ENCODE measurements at regions not wholly inside any gene's neighbourhood (a gene's known extent, or its start where the extent isn't known, plus 50 kb on each side); places are given as distances from the start of the nearest gene placed in this dataset.

DNA sequence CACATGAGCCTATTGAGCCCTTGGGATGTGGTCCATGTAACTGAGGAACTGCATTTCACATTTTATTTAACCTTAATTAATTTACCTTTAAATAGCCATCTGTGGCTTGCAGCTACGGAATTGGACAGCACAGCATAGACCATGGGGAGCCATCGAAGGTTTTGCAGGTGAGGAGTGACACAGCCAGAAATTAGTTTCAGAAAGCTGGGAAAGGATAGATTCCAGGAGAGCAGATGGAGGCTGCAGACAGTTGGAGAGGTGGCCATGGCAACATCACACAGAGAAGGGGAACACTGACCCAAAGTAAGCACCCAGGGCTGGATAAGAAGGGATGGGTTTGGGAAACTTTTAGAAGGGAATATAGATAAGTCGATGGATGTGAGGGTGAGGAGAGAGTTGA, 100.1 kb upstream of the SLC6A11 start:
- WGBS, 2 donors (ENCODE audit: extremely low coverage in 2 of 2, insufficient read length in 2 of 2, insufficient replicate concordance in 1 of 2): 100% methylated on average over 1 of the region's 3 CpGs; no CpG with 5 or more reads in 1 of the 2 donors
- Histone ChIP-seq H2AFZ (ENCODE audit: low read length) (no peak overlapping the region), H2BK15ac (ENCODE audit: low read length) (no peak overlapping the region), H3K4me1 (ENCODE audit: control insufficient read depth in 2 of 2, insufficient read depth in 1 of 2, low read depth in 1 of 2, low read length in 2 of 2) (no peaks in the 10 kb centered on the region), H3K27me3 (ENCODE audit: control insufficient read depth in 3 of 3, insufficient read depth in 3 of 3, low read depth in 1 of 3, low read length in 3 of 3) (peaks cover 0 to 17% (median 0%) of the 10 kb centered on the region in 3 experiments), H3K9me3 (replicated peaks in 1 of 2; ENCODE audit: control insufficient read depth in 2 of 2, insufficient read depth in 1 of 2, low read depth in 1 of 2, low read length in 2 of 2) (peaks cover 0 to 5% of the 10 kb centered on the region in 2 donors), H3K14ac (ENCODE audit: low read length) (no peak overlapping the region), H2AK5ac (ENCODE audit: low read depth, low read length) (no peak overlapping the region), H3K23ac (ENCODE audit: low read depth, low read length, poor library complexity) (no peak overlapping the region), H4K91ac (ENCODE audit: low read depth, low read length, poor library complexity) (no peak overlapping the region), H3K27ac (replicated peaks; ENCODE audit: low read length) (no peak overlapping the region), H2BK5ac (ENCODE audit: low read length) (no peak overlapping the region), H3K36me3 (replicated peaks in 1 of 2; ENCODE audit: control insufficient read depth in 2 of 2, insufficient read depth in 2 of 2, low read length in 2 of 2) (no peaks in the 10 kb centered on the region), H3K18ac (ENCODE audit: low read length) (no peak overlapping the region), H3K79me1 (ENCODE audit: low read depth, low read length) (no peaks in the 10 kb centered on the region), H2BK120ac (ENCODE audit: low read depth, low read length) (no peak overlapping the region), H4K8ac (ENCODE audit: low read depth, low read length) (no peak overlapping the region), H3K4me3 (ENCODE audit: low read length in 2 of 2) (no peak overlapping the region), H3K9ac (ENCODE audit: low read depth, low read length, poor library complexity) (no peak overlapping the region), H3K4ac (ENCODE audit: low read length) (no peak overlapping the region), H3K4me2 (ENCODE audit: insufficient read depth, low read length, poor library complexity, severe bottlenecking) (no peak overlapping the region), H2BK12ac (ENCODE audit: low read length) (no peak overlapping the region)
- no peak for DNase-seq (ENCODE audit: low spot score)

DNA sequence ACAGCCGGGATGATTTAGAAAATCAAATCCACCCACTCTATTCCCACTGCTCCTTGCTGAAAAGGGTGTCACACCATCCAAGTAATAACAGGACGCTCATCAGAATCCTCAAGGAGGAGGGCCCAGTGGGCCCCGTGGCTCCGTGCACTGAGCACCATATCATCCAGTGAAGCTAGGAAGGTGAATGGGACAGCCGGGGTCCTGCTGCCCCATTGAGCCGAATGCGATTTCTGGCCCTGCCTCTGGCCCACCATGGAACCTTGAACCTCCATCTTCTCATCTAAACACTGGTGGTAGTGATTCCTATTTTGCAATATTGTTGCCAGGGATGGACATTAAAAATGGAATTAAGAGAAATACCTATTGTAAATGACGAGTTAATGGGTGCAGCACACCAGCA, 99.1 kb upstream of the SLC6A11 start:
- Histone ChIP-seq H2BK5ac (ENCODE audit: low read length) (no peak overlapping the region), H2BK12ac (ENCODE audit: low read length) (no peak overlapping the region), H3K9ac (ENCODE audit: low read depth, low read length, poor library complexity) (no peak overlapping the region), H4K91ac (ENCODE audit: low read depth, low read length, poor library complexity) (no peak overlapping the region), H3K4me2 (ENCODE audit: insufficient read depth, low read length, poor library complexity, severe bottlenecking) (no peak overlapping the region), H2AFZ (ENCODE audit: low read length) (no peak overlapping the region), H2BK120ac (ENCODE audit: low read depth, low read length) (no peak overlapping the region), H3K9me3 (replicated peaks in 1 of 2; ENCODE audit: control insufficient read depth in 2 of 2, insufficient read depth in 1 of 2, low read depth in 1 of 2, low read length in 2 of 2) (peaks cover 0 to 5% of the 10 kb centered on the region in 2 donors), H3K4ac (ENCODE audit: low read length) (no peak overlapping the region), H2BK15ac (ENCODE audit: low read length) (no peak overlapping the region), H3K4me1 (ENCODE audit: control insufficient read depth in 2 of 2, insufficient read depth in 1 of 2, low read depth in 1 of 2, low read length in 2 of 2) (no peaks in the 10 kb centered on the region), H3K14ac (ENCODE audit: low read length) (no peak overlapping the region), H3K27me3 (ENCODE audit: control insufficient read depth in 3 of 3, insufficient read depth in 3 of 3, low read depth in 1 of 3, low read length in 3 of 3) (peaks cover 0 to 14% (median 0%) of the 10 kb centered on the region in 3 experiments), H3K4me3 (ENCODE audit: low read length in 2 of 2) (no peak overlapping the region), H3K36me3 (replicated peaks in 1 of 2; ENCODE audit: control insufficient read depth in 2 of 2, insufficient read depth in 2 of 2, low read length in 2 of 2) (no peaks in the 10 kb centered on the region), H2AK5ac (ENCODE audit: low read depth, low read length) (no peak overlapping the region), H4K8ac (ENCODE audit: low read depth, low read length) (no peak overlapping the region), H3K27ac (replicated peaks; ENCODE audit: low read length) (no peak overlapping the region), H3K18ac (ENCODE audit: low read length) (no peak overlapping the region), H3K79me1 (ENCODE audit: low read depth, low read length) (no peaks in the 10 kb centered on the region), H3K23ac (ENCODE audit: low read depth, low read length, poor library complexity) (no peak overlapping the region)
- no CpG with 5 or more reads among the region's 8 CpGs for WGBS, 2 donors (ENCODE audit: extremely low coverage in 2 of 2, insufficient read length in 2 of 2, insufficient replicate concordance in 1 of 2)
- no peak for DNase-seq (ENCODE audit: low spot score)

GRCh38 chr3:10717756-10718155, 98.3 kb upstream of the SLC6A11 start:
- no peak overlapping the region for H3K18ac ChIP-seq (ENCODE audit: low read length)
- no peak overlapping the region for H2BK5ac ChIP-seq (ENCODE audit: low read length)
- H3K27me3 ChIP-seq (ENCODE audit: control insufficient read depth in 3 of 3, insufficient read depth in 3 of 3, low read depth in 1 of 3, low read length in 3 of 3): peaks cover 0 to 13% (median 0%) of the 10 kb centered on the region in 3 experiments
- H3K14ac ChIP-seq (ENCODE audit: low read length): no peak overlapping the region
- H3K4me2 ChIP-seq (ENCODE audit: insufficient read depth, low read length, poor library complexity, severe bottlenecking): no peak overlapping the region
- H2BK120ac ChIP-seq (ENCODE audit: low read depth, low read length): no peak overlapping the region
- no peak overlapping the region for H3K9ac ChIP-seq (ENCODE audit: low read depth, low read length, poor library complexity)
- H2AFZ ChIP-seq (ENCODE audit: low read length): no peak overlapping the region
- H3K27ac ChIP-seq (replicated peaks; ENCODE audit: low read length): no peak overlapping the region
- H2BK12ac ChIP-seq (ENCODE audit: low read length): no peak overlapping the region
- DNase-seq (ENCODE audit: low spot score): no peak
- no peaks in the 10 kb centered on the region for H3K79me1 ChIP-seq (ENCODE audit: low read depth, low read length)
- H3K23ac ChIP-seq (ENCODE audit: low read depth, low read length, poor library complexity): no peak overlapping the region
- no peak overlapping the region for H4K91ac ChIP-seq (ENCODE audit: low read depth, low read length, poor library complexity)
- no peak overlapping the region for H3K4me3 ChIP-seq (ENCODE audit: low read length in 2 of 2)
- H3K9me3 ChIP-seq (replicated peaks in 1 of 2; ENCODE audit: control insufficient read depth in 2 of 2, insufficient read depth in 1 of 2, low read depth in 1 of 2, low read length in 2 of 2): peaks cover 0 to 5% of the 10 kb centered on the region in 2 donors
- H4K8ac ChIP-seq (ENCODE audit: low read depth, low read length): no peak overlapping the region
- no CpG with 5 or more reads among the region's 4 CpGs for WGBS, 2 donors (ENCODE audit: extremely low coverage in 2 of 2, insufficient read length in 2 of 2, insufficient replicate concordance in 1 of 2)
- H2BK15ac ChIP-seq (ENCODE audit: low read length): no peak overlapping the region
- H3K36me3 ChIP-seq (replicated peaks in 1 of 2; ENCODE audit: control insufficient read depth in 2 of 2, insufficient read depth in 2 of 2, low read length in 2 of 2): no peaks in the 10 kb centered on the region
- no peaks in the 10 kb centered on the region for H3K4me1 ChIP-seq (ENCODE audit: control insufficient read depth in 2 of 2, insufficient read depth in 1 of 2, low read depth in 1 of 2, low read length in 2 of 2)
- no peak overlapping the region for H2AK5ac ChIP-seq (ENCODE audit: low read depth, low read length)
- H3K4ac ChIP-seq (ENCODE audit: low read length): no peak overlapping the region

GRCh38 chr3:10721101-10721500, 94.9 kb upstream of the SLC6A11 start:
- Histone ChIP-seq H2AFZ (ENCODE audit: low read length) (no peak overlapping the region), H4K8ac (ENCODE audit: low read depth, low read length) (no peak overlapping the region), H3K9ac (ENCODE audit: low read depth, low read length, poor library complexity) (no peak overlapping the region), H3K36me3 (replicated peaks in 1 of 2; ENCODE audit: control insufficient read depth in 2 of 2, insufficient read depth in 2 of 2, low read length in 2 of 2) (no peaks in the 10 kb centered on the region), H4K91ac (ENCODE audit: low read depth, low read length, poor library complexity) (no peak overlapping the region), H3K9me3 (replicated peaks in 1 of 2; ENCODE audit: control insufficient read depth in 2 of 2, insufficient read depth in 1 of 2, low read depth in 1 of 2, low read length in 2 of 2) (no peaks in the 10 kb centered on the region), H3K27ac (replicated peaks; ENCODE audit: low read length) (no peak overlapping the region), H3K27me3 (ENCODE audit: control insufficient read depth in 3 of 3, insufficient read depth in 3 of 3, low read depth in 1 of 3, low read length in 3 of 3) (peaks cover 0 to 13% (median 0%) of the 10 kb centered on the region in 3 experiments), H2AK5ac (ENCODE audit: low read depth, low read length) (no peak overlapping the region), H3K18ac (ENCODE audit: low read length) (no peak overlapping the region), H2BK15ac (ENCODE audit: low read length) (no peak overlapping the region), H3K79me1 (ENCODE audit: low read depth, low read length) (no peaks in the 10 kb centered on the region), H2BK5ac (ENCODE audit: low read length) (no peak overlapping the region), H3K4me2 (ENCODE audit: insufficient read depth, low read length, poor library complexity, severe bottlenecking) (no peak overlapping the region), H2BK12ac (ENCODE audit: low read length) (no peak overlapping the region), H3K23ac (ENCODE audit: low read depth, low read length, poor library complexity) (no peak overlapping the region), H3K14ac (ENCODE audit: low read length) (no peak overlapping the region), H2BK120ac (ENCODE audit: low read depth, low read length) (no peak overlapping the region), H3K4me3 (ENCODE audit: low read length in 2 of 2) (no peak overlapping the region), H3K4ac (ENCODE audit: low read length) (no peak overlapping the region), H3K4me1 (ENCODE audit: control insufficient read depth in 2 of 2, insufficient read depth in 1 of 2, low read depth in 1 of 2, low read length in 2 of 2) (peaks cover 0 to 11% of the 10 kb centered on the region in 2 donors)
- WGBS, 2 donors (ENCODE audit: extremely low coverage in 2 of 2, insufficient read length in 2 of 2, insufficient replicate concordance in 1 of 2): no CpG with 5 or more reads among the region's 5 CpGs
- DNase-seq (ENCODE audit: low spot score): no peak
